ENCODE measurements at regions not wholly inside any gene's neighbourhood (a gene's known extent, or its start where the extent isn't known, plus 50 kb on each side); places are given as distances from the start of the nearest gene placed in this dataset.
"Not testable (repeated sequence)": the region's sequence is repeated elsewhere in the genome, so short reads cannot be mapped to it uniquely, and the experiment has no call there.

DNA sequence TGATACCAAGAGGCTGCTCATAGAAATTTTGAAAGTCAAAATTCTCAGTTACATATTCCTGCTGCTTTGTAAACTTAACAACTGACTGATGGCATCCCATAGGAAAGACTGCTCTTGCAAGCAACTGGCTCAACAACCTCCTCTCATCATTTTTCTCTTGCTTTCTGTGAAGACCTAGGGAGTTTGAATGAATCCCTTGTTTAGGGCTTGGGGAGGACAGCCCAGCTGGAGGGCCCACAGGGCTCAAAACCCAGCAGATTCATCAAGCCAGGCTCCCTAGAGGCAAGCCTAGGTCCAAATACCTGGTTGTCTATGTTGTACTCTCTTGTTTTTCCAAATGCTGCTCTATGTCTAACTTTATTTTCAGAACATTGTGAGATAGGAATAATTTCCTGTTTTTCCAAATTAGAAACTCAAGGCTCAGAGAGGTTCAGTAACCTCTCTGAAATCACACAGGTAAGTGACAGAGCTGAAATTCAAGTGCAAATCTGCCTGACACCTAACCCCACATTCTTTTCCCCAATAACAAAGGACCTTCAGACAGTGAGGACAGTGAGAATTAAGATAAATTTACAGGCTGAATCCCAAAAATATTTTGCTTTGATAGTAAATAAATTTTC is 558.9 kb upstream of the KLF4 start:
- no peak for DNase-seq

DNA sequence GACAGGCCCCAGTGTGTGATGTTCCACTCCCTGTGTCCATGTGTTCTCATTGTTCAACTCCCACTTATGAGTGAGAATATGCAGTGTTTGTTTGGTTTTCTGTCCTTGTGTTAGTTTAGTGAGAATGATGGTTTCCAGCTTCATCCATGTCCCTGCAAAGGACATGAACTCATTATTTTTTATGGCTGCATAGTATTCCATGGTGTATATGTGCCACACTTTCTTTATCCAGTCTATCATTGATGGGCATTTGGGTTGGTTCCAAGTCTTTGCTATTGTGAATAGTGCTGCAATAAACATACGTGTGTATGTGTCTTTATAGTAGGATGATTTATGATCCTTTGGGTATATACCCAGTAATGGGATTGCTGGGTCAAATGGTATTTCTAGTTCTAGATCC is 558.2 kb upstream of the KLF4 start:
- DNase-seq, result not testable (repeated sequence)

DNA sequence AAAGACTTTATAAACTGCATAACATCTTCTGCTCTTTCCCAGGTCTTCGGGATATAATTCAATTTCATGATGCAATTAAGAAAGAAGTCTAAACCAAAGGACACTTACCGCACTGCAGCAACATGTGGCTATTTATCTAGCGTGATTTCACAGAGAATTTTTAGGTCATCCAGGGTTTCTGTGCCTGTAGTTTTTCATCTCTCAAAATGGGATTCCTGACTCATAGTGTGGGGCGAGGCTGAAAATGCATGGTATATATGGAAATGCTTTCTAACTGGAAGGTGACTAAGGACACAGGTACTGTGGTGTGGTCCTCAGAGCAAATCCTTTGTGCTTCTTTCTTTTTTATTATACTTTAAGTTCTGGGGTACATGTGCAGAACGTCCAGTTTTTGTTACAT is 557.7 kb upstream of the KLF4 start:
- DNase-seq, result no peak

DNA sequence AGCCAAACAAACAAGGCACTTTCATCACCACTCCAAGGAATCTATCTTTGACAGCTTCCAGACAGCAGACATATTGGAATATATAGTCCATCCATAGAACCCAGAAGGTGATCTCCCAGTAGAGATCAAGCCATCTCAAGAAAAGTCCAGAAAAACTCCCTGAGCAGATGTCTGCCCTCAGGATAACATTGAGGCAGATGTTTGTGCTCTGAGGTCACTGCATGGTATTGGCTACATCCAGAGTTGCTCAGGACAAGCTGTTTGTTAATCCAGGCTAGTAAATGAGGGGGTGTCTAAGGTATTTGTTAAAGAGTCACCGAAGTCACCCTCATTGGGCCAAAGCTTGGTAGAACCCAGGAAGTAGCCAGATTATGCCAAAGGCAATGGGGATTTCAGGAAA is 556.3 kb upstream of the KLF4 start:
- no peak for DNase-seq

DNA sequence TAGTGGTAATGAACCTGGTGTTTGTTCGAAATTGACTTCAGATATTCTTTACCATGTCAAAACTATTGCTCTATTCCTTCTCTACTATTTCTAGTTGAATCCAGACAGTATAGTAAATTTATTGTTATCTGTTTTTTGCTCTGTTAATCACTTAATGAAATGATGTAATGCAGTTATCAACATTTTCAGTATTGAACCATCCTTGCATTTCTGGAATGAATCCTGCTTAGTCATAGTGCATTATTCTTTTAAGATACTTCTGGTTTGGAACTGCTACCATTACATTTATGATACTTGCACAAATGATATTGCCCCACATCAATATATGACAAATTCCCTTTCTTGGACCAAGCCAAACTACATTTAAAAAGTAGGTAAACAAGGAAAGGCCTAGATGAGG is 554.0 kb upstream of the KLF4 start:
- DNase-seq, result no peak

DNA sequence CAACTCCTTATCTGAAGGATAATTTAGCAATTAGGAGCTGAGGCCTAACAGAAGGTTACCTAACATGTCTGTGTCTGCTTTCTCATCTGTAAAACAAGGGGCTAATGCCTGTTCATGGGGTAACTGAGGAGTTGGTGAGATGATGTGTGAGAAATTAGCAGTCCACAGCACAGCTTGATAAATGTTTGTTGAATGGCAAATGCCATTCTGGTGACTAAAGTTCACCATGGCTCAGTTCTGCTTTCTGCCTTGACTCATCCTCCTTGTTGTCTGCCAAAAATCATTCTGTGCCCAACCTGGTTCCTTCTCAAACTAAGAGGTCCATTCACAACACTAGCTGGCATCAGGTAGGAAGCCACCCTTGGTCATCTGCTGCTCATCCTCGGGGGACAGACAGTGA is 552.0 kb upstream of the KLF4 start:
- no peak for DNase-seq

DNA sequence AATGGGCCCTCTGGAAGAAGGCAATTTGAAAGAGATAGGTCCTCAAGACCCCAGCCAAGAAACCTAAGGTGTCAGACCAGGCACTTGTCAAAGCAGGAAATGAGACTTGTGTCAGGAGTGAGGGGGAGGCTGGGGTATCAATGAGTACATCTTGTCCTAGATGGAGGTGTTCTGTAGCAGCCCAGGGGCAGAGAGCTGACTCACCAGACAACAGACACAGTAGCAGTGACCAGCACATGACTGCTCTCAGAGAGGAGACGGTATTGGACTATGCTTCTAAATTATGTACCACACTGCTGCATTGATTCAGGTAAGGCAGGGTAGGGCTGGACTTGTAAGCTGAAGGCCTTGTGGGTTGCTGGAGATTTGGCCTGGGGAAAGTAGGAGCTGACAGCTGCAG is 551.2 kb upstream of the KLF4 start:
- no peak for DNase-seq

GRCh38 chr9:108039493-108039892 is 549.9 kb upstream of the KLF4 start:
- no peak for DNase-seq

DNA sequence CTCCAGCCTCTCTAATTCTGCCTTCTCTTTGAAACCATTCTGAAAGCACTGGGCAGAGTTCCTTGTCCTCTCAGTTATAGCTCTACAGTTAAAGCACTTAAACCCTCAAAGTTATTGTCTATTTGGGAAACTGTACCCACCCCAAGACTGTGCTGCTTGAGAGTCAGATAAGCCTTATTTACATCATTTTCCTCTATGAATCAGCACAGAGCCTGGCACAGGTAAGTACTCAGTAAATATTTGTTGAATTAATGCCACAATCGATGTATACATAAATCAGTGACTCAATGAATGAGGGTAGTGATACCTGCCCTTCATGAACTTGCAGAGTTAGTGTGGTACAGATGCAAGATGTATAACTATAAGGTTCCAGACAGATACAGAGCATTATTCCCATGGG is 549.4 kb upstream of the KLF4 start:
- no peak for DNase-seq

DNA sequence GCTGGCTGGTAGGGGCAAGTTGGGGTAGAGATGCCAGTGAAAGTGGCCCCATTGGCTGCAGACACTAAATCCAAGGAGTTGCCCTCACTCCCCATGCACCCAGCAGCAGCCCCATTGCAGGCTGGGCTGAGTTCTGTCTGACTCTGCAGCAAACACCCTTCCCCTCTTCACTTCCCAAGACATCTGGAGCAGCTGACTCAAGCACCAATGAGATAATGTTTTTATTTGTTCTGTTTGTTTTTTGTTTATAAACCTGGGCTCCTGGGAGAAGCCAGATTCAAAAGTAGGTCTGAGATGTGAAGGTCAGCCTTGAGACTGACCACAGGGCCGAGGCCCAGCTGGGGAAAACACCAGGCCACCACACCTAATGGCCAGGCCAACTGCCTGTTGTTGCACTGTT is 545.9 kb upstream of the KLF4 start:
- DNase-seq, result no peak

DNA sequence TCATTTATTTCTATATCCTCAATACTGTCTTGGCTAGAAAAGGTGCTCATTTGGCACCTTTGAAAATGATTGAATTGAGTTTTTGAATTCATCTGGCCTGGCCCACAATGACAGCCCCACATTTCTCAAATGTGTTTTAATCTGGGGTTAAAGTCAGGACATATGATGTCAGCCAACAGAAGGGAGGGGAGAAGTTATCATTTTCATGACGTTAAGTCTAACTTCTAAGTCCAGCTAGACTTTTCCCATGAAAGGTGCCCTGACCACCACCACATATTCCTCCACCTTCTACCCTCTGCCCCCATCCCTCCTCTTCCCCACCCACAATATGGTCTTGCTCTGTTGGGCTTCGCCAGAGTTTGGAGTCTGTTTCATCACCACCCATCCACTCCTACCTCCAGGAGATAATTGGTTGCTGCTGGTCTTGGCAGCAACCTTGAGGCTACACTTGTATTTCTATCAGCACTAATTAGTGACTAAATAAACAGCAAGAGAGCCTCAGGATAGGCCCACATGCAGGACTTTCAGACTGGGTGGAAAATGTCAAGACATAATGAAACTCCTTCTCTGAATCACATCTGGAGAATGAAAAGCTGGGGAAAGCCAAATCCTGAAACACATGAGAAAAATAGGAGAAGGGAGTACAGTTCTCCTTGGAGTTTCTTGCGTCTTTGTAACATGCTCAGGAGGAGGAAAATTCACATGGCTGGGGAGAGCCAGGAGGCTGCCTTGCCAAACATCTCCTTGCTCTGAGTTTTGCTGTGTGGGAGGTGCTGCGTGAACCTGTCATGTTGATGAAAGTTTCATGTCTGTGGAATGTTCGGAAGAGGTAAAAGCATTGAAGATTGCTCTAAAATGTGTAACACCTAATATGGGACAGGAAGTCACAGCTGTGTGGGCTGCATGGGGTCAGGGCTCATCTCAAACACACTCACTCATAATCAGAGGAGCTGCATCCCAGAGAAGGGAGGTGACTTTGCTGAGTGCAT is 544.7 kb upstream of the KLF4 start:
- no peak for DNase-seq

- DNase-seq, result not testable (repeated sequence)
Measured at GRCh38 chr9:108032079-108032478, 542.5 kb upstream of the KLF4 start.

DNA sequence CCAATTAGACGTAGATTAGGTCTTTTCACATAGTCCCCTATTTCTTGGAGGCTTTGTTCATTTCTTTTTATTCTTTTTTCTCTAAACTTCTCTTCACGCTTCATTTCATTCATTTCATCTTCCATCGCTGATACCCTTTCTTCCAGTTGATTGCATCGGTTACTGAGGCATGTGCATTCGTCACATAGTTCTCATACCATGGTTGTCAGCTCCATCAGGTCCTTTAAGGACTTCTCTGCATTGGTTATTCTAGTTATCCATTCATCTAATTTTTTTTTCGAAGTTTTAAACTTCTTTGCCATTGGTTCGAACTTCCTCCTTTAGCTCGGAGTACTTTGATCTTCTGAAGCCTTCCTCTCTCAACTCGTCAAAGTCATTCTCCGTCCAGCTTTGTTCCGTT is 541.7 kb upstream of the KLF4 start:
- not testable (repeated sequence) for DNase-seq

GRCh38 chr9:108026718-108027117 is 537.1 kb upstream of the KLF4 start:
- not testable (repeated sequence) for DNase-seq

- no peak for DNase-seq
Measured at GRCh38 chr9:108024604-108025003, 535.0 kb upstream of the KLF4 start.

- DNase-seq, result no peak
Measured at GRCh38 chr9:108022246-108022935, 532.8 kb upstream of the KLF4 start.

DNA sequence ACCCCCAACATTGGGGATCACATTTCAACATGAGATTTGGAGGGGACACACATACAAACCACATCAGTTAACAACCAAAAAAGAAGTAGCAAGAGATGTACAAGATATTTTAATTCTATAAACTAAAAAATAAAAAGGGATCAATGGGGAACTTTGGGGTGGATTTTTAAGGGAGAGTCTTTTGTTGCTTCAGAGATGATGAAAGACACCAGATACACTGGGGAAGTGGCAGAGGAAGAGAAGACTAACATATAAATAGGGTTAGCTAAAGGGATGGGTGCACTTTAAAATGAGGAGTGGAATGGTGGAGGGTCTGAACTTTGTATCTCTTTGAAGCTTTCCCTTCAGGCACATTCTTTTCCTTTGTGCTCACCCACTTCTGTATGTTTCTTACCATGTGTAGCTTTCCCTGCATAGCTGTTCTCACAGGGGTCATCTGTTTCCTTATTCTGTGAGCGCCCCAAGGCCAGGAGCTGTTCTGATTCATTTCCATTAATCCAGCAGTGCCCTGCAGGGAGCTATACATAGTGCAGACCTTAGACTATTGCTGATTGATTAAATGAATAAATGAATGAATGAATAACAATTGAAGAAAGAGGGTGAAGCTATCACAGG is 531.6 kb upstream of the KLF4 start:
- no peak for DNase-seq

- no peak for DNase-seq
Measured at GRCh38 chr9:108019821-108020220, 530.3 kb upstream of the KLF4 start.

GRCh38 chr9:108017671-108018070 is 528.1 kb upstream of the KLF4 start:
- no peak for DNase-seq

DNA sequence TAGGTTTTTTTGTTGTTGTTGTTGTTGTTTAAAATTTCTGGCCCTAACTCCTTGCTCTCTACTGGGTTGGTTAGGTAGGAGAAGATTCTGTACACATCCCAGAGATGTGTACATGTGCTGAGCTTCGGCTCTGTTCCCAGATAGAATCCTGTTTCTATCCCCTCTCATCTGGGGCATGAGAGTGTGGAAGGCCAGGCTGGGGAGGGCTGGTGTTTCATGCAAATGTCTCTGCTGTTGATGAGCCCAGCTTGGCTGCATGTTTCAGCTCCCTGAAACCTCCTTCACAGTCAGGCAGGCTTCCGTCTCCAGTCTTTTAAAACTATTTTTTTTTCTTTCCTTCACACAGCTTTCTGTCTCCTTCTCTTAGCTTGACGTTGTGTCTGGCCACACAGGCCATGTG is 526.9 kb upstream of the KLF4 start:
- no peak for DNase-seq

- DNase-seq, result no peak
Measured at GRCh38 chr9:108015690-108016089, 526.1 kb upstream of the KLF4 start.

DNA sequence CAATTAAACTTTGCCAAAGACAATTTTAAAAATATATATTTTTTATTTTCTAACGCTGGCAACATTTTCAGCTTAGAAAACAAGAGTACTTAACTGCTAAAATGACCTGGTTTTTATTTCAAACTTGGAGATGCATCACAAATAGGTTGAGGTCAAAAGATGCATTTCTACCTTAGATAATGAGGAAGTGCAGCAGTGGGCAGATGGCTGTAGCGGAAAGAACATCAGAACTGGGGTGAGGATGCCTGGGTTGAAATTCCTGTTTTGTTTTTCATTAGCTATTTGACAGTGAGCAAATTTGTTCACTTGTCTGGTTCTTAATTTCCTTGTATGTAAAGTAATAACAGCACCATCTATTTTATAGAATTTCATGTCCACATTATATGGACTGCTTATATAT is 524.8 kb upstream of the KLF4 start:
- no peak for DNase-seq
